Neural cell (in vitro differentiated cells): ENCODE measurements at regions not wholly inside any gene's neighbourhood (a gene's known extent, or its start where the extent isn't known, plus 50 kb on each side); places are given as distances from the start of the nearest gene placed in this dataset.

ENCODE experiments used
- H2AFZ ChIP-seq: fragments of 200-600, 300-800 bp; sonication (generic), shearing (Covaris generic); 2 replicates; pipeline ENCODE4 v1.6.0; 2014; ENCODE audit warnings: low read depth, mild to moderate bottlenecking, antibody characterized with exemption, low read length, moderate library complexity
- H3F3A ChIP-seq: fragments of 200-600 bp; shearing (Covaris generic); 2 replicates; pipeline ENCODE4 v1.6.1; 2016; ENCODE audit warnings: mild to moderate bottlenecking, moderate library complexity, mixed read lengths, antibody characterized with exemption, low read length; ENCODE audit not compliant: insufficient read depth, poor library complexity, severe bottlenecking
- H3K27ac ChIP-seq: fragments of 200-600, 300-800 bp; sonication (generic), shearing (Covaris generic); 2 replicates; pipeline ENCODE4 v1.5.1; 2014; ENCODE audit warnings: mild to moderate bottlenecking, low read length, moderate library complexity
- H3K27me3 ChIP-seq: fragments of 300-800, 200-600 bp; sonication (generic), shearing (Covaris generic); 2 replicates; pipeline ENCODE4 v1.6.0; 2014; ENCODE audit warnings: mild to moderate bottlenecking, low read depth, low read length, moderate library complexity; ENCODE audit not compliant: insufficient read depth
- H3K36me3 ChIP-seq: fragments of 300-800, 200-600 bp; sonication (generic), shearing (Covaris generic); 2 replicates; pipeline ENCODE4 v1.5.1; 2014; ENCODE audit warnings: mild to moderate bottlenecking, antibody characterized with exemption, low read length, moderate library complexity; ENCODE audit not compliant: insufficient read depth
- H3K4me2 ChIP-seq: fragments of 300-800, 200-600 bp; sonication (generic), shearing (Covaris generic); 2 replicates; pipeline ENCODE4 v1.6.0; 2014; ENCODE audit warnings: mild to moderate bottlenecking, low read length
- H3K4me3 ChIP-seq: fragments of 300-800, 200-600 bp; sonication (generic), shearing (Covaris generic); 2 replicates; pipeline ENCODE4 v1.5.1; 2014; ENCODE audit warnings: mild to moderate bottlenecking, low read length, moderate library complexity
- H3K79me2 ChIP-seq: fragments of 200-600 bp; shearing (Covaris generic); replicated peaks from 2 replicates; pipeline ENCODE4 v1.6.0; 2014; ENCODE audit warnings: mild to moderate bottlenecking, low read length, moderate library complexity; ENCODE audit not compliant: insufficient read depth
- H3K9ac ChIP-seq: fragments of 300-800, 200-600 bp; sonication (generic), shearing (Covaris generic); 2 replicates; pipeline ENCODE4 v1.6.1; 2016; ENCODE audit warnings: mild to moderate bottlenecking, low read length, mixed read lengths
- H3K9me2 ChIP-seq: fragments of 200-600 bp; shearing (Covaris generic); 2 replicates; pipeline ENCODE4 v1.6.1; 2016; ENCODE audit warnings: mild to moderate bottlenecking, low read length, mixed read lengths; ENCODE audit not compliant: insufficient read depth
- H3K9me3 ChIP-seq: fragments of 200-600, 300-800 bp; sonication (generic), shearing (Covaris generic); 2 replicates; pipeline ENCODE4 v1.6.1; 2016; ENCODE audit warnings: mild to moderate bottlenecking, mixed run types, low read length, moderate library complexity, mixed read lengths
- H4K20me1 ChIP-seq: fragments of 200-600 bp; shearing (Covaris generic); 2 replicates; pipeline ENCODE4 v1.6.1; 2016; ENCODE audit warnings: mild to moderate bottlenecking, mixed run types; ENCODE audit not compliant: insufficient read depth
- EP300 ChIP-seq: fragments of 450-650 bp; conservative IDR thresholded peaks from 2 replicates; pipeline ENCODE4 v1.6.1; 2014; ENCODE audit warnings: antibody characterized with exemption, mild to moderate bottlenecking, moderate library complexity; ENCODE audit not compliant: poor library complexity, severe bottlenecking
- EZH2 ChIP-seq: fragments of 200-600, 300-800 bp; shearing (Covaris generic), sonication (generic); IDR thresholded peaks from 2 replicates; pipeline ENCODE4 v1.6.1; 2014; ENCODE audit warnings: antibody characterized with exemption, low read length, borderline replicate concordance, mild to moderate bottlenecking; ENCODE audit not compliant: insufficient read depth, poor library complexity, severe bottlenecking
- MXI1 ChIP-seq: fragments of 450-650 bp; conservative IDR thresholded peaks from 2 replicates; pipeline ENCODE4 v1.6.1; 2014; ENCODE audit warnings: antibody characterized with exemption, mild to moderate bottlenecking; ENCODE audit not compliant: poor library complexity, severe bottlenecking
- POLR2AphosphoS5 ChIP-seq: IDR thresholded peaks from 2 replicates; pipeline ENCODE4 v1.6.1; 2012
- RAD21 ChIP-seq: fragments of 450-650 bp; conservative IDR thresholded peaks from 2 replicates; pipeline ENCODE4 v1.6.1; 2014; ENCODE audit warnings: antibody characterized with exemption, mild to moderate bottlenecking, moderate library complexity
- SMC3 ChIP-seq: fragments of 450-650 bp; conservative IDR thresholded peaks from 2 replicates; pipeline ENCODE4 v1.6.1; 2014; ENCODE audit warnings: antibody characterized with exemption, mild to moderate bottlenecking, moderate library complexity; ENCODE audit not compliant: poor library complexity
- TAF1 ChIP-seq: IDR thresholded peaks from 2 replicates; pipeline ENCODE4 v1.6.1; 2012; ENCODE audit warnings: low read depth
- TF ChIP-seq, protein P1 (sequence below): fragments of 450-650 bp; IDR thresholded peaks from 2 replicates; pipeline ENCODE4 v1.5.1; 2014; ENCODE audit warnings: antibody characterized with exemption, mild to moderate bottlenecking, moderate library complexity; ENCODE audit not compliant: poor library complexity, severe bottlenecking
- TF ChIP-seq, protein P2 (sequence below): IDR thresholded peaks from 2 replicates; pipeline ENCODE4 v1.6.1; 2012; ENCODE audit warnings: borderline replicate concordance

DNA sequence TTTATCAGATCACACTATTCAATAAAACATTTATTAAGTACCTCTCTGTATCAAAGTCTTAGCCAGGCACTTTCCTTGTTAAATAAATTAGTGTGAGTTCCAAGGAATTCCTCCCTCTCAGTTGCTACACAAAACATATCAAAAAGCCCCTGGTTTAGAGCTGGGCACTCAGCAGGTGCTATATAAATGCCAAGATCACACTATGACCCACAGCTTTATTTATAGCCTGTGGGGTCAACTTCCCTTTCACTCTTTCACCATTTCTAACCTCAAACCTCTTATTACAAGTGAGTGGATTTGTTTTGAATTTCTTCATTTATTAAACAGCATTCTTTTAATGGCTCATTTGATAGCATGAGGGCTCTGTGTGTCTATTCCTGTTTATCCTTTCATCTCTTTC is 112.6 kb upstream of the MPHOSPH6 start:
- H3K4me3 ChIP-seq = no peak overlapping the region
- no peaks in the 10 kb centered on the region for H3K27me3 ChIP-seq
- H4K20me1 ChIP-seq = no peaks in the 10 kb centered on the region
- TF ChIP-seq, protein P1, sequence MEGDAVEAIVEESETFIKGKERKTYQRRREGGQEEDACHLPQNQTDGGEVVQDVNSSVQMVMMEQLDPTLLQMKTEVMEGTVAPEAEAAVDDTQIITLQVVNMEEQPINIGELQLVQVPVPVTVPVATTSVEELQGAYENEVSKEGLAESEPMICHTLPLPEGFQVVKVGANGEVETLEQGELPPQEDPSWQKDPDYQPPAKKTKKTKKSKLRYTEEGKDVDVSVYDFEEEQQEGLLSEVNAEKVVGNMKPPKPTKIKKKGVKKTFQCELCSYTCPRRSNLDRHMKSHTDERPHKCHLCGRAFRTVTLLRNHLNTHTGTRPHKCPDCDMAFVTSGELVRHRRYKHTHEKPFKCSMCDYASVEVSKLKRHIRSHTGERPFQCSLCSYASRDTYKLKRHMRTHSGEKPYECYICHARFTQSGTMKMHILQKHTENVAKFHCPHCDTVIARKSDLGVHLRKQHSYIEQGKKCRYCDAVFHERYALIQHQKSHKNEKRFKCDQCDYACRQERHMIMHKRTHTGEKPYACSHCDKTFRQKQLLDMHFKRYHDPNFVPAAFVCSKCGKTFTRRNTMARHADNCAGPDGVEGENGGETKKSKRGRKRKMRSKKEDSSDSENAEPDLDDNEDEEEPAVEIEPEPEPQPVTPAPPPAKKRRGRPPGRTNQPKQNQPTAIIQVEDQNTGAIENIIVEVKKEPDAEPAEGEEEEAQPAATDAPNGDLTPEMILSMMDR = no peak
- TF ChIP-seq SMC3 (no peak), TAF1 (no peak), EZH2 (no peak)
- TF ChIP-seq, protein P2, sequence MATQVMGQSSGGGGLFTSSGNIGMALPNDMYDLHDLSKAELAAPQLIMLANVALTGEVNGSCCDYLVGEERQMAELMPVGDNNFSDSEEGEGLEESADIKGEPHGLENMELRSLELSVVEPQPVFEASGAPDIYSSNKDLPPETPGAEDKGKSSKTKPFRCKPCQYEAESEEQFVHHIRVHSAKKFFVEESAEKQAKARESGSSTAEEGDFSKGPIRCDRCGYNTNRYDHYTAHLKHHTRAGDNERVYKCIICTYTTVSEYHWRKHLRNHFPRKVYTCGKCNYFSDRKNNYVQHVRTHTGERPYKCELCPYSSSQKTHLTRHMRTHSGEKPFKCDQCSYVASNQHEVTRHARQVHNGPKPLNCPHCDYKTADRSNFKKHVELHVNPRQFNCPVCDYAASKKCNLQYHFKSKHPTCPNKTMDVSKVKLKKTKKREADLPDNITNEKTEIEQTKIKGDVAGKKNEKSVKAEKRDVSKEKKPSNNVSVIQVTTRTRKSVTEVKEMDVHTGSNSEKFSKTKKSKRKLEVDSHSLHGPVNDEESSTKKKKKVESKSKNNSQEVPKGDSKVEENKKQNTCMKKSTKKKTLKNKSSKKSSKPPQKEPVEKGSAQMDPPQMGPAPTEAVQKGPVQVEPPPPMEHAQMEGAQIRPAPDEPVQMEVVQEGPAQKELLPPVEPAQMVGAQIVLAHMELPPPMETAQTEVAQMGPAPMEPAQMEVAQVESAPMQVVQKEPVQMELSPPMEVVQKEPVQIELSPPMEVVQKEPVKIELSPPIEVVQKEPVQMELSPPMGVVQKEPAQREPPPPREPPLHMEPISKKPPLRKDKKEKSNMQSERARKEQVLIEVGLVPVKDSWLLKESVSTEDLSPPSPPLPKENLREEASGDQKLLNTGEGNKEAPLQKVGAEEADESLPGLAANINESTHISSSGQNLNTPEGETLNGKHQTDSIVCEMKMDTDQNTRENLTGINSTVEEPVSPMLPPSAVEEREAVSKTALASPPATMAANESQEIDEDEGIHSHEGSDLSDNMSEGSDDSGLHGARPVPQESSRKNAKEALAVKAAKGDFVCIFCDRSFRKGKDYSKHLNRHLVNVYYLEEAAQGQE = no peak
- H3K27ac ChIP-seq = no peak overlapping the region
- H2AFZ ChIP-seq = no peak overlapping the region
- no peaks in the 10 kb centered on the region for H3K36me3 ChIP-seq
- H3K79me2 ChIP-seq = no peaks in the 10 kb centered on the region
- no peak overlapping the region for H3K4me2 ChIP-seq
- no peak overlapping the region for H3K9ac ChIP-seq
- no peaks in the 10 kb centered on the region for H3K9me2 ChIP-seq
- H3K9me3 ChIP-seq = no peaks in the 10 kb centered on the region
- H3F3A ChIP-seq = no peaks in the 10 kb centered on the region

DNA sequence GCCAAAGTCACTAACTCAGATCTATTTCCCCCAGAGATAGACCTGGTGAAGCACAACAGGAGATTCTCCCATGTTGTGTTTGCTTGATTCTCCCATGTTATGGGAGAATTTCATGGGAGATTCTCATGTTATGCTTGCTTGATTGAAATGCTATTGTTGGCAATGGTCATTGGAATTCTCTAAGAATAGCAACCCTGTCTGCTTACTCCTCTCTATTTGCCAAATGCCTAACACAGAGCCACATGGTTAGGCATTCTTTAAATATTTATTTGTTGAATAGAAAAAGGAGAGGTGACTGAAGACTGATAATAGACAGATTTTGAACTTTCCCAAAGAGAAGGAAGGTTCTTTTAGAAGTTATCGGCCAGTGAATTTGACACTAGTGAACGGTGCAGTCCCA is 111.5 kb upstream of the MPHOSPH6 start:
- Histone ChIP-seq H3K9me2 (no peaks in the 10 kb centered on the region), H3F3A (no peaks in the 10 kb centered on the region), H3K79me2 (no peaks in the 10 kb centered on the region), H3K9ac (no peak overlapping the region), H3K27me3 (no peaks in the 10 kb centered on the region), H3K4me2 (no peak overlapping the region), H3K4me3 (no peak overlapping the region), H3K36me3 (no peaks in the 10 kb centered on the region), H4K20me1 (no peaks in the 10 kb centered on the region), H3K27ac (no peak overlapping the region), H2AFZ (no peak overlapping the region), H3K9me3 (no peaks in the 10 kb centered on the region)
- TF ChIP-seq, protein P2 = no peak
- TF ChIP-seq MXI1 = no peak
- no peak for TF ChIP-seq TAF1
- no peak for TF ChIP-seq EP300
- no peak for TF ChIP-seq EZH2
- TF ChIP-seq, protein P1 = no peak
- no peak for TF ChIP-seq RAD21
- no peak for TF ChIP-seq SMC3
- no peak for TF ChIP-seq POLR2AphosphoS5
